GM19372 (cell line): ENCODE measurements at regions not wholly inside any gene's neighbourhood (a gene's known extent, or its start where the extent isn't known, plus 50 kb on each side); places are given as distances from the start of the nearest gene placed in this dataset.

Experiments used
- ATAC-seq: cut with Tn5 transposase; IDR thresholded peaks from one replicate; pipeline ENCODE4 v1.9.1; 2021; ENCODE audit warnings: mild to moderate bottlenecking, low read depth, moderate library complexity; ENCODE audit not compliant: unreplicated experiment

DNA sequence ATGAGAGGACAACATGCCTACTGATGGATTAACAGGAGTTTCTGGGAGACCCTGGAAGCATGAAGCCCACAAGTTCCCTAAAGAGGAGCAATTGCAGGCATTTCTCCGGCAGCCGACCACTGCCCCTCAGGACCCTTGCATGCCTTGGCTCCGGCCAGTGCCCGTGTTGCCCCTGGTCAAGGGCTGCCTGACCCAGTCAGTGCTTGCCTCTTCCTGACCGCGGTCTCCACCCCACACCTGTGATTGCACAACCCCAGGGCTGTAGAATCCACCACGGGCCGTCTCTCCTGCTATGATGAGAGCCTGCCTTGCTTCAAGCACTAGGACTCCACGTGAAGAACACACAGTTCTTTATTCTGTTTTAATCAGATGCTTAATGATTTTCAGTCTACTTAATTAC, 127.5 kb downstream of the GLI2 start:
- ATAC-seq, result no peak

DNA sequence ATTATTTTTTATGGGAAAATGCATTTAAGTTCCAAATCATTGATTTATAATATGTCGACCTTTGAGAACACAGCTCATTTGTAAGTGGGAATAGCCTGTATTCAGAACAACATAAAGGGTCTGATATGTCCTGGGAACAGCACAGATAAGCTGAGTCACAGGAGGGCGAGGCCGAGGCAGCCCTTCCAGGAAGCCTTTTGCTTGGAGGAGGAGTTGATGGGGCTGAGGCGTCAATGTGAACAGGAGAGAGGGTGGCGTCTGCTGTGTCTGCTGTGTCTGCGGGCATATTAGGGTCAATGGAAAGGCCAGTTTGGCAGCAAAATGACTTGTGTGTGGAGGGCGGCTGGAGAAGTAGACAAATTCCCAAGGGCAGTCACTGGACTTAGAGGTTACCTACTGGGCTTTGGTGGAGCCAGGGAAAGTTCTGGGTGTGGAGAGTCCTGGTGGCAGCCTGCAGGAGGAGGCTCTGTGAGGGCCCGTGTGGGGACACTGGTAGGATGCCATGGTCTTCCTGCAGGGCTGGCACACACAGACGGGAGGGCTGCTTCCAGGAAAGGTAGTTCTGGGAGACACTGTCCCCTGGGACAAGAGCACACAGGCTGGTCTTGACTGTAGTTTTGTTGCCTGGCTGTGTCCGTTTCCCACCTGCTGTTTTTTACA, 128.1 kb downstream of the GLI2 start:
- no peak for ATAC-seq

DNA sequence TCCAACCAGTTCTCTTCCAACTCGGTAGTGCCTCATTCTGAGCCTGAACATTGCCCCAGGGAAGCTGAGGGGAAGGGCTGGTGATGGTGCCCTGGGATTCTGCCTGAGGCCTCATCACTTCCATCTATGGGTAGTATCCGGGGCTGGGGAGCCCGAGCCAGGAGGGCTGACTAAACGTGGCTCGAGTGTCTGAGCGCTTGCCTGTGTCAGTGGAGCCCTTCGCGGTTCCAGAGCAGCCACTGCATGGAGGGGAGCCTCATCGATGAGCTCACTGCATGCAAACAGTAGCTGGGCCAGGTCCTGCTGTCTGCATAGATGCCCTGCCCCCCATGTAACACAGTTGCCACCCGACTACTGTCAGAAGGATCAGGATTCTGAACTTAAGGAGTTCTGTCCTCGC, 129.3 kb downstream of the GLI2 start:
- no peak for ATAC-seq

DNA sequence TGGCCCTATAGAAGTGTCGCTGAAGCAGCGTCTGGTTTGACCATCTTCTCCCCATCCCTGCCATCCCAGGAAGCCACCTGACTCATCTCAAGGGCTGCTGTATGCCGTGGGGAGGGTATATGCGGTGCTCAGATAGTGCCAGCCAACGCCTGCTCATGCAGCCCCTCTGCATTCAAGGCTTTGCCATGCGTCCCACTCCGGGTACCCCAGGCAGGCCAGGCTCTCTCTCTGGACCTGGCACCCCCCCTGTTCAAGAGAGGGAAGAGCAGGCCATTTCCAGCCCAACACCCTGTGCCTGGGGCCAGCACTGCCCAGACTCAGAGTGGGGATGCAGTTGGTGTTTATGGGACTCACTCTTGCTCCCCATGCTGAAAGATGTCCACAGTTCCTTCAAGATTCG, 130.0 kb downstream of the GLI2 start:
- no peak for ATAC-seq

DNA sequence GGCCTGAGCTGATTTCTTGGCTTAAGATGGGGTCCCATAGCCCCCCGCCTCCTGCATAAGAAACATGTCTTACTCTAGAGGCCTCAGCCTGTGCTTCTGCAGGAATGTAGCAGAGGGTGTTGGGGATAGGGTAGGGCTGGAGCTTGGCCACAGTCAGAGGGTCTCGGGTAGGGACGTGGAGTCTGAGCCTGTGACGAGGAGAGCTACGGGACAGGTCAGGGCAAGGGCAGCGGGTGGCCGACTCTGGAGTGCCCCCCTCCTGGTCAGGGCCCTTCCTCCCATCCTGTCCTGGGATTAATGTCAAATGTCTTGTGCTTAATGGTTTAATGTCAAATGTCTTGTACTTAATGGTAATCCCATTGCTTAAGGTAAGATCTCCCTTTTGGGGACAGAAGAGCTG, 130.4 kb downstream of the GLI2 start:
- ATAC-seq, result no peak

DNA sequence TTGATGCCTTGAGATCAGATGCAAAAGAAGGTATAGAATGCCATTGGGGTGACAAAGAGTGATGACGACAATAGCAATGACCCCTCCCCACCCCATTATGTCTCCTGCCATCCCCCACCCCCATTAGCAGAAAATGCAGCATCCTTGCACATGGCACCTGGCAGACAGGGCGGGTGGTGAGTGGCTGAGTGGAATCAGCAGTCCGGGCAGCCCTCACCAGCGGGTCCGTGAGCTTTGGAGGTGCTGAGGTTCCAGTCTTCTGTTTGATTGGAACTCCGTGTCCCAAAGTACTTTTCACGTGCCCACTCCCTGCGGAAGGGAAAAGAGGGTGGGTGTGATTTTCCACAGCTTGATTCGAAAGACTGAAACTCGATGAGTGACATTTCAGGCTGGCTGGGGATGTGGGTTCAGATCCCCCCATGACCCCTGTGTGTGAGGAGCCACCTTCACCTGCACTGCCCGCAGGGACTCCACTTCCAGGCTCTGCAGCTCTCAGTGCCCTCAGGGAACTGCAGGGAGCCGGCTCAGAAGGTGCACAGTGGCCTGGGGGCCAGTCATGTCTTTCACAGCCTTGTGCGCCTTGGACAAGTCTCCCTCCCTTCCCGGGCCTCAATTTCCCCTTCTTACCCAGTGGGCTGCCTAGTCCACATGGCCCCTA, 130.9 kb downstream of the GLI2 start:
- ATAC-seq, result no peak

DNA sequence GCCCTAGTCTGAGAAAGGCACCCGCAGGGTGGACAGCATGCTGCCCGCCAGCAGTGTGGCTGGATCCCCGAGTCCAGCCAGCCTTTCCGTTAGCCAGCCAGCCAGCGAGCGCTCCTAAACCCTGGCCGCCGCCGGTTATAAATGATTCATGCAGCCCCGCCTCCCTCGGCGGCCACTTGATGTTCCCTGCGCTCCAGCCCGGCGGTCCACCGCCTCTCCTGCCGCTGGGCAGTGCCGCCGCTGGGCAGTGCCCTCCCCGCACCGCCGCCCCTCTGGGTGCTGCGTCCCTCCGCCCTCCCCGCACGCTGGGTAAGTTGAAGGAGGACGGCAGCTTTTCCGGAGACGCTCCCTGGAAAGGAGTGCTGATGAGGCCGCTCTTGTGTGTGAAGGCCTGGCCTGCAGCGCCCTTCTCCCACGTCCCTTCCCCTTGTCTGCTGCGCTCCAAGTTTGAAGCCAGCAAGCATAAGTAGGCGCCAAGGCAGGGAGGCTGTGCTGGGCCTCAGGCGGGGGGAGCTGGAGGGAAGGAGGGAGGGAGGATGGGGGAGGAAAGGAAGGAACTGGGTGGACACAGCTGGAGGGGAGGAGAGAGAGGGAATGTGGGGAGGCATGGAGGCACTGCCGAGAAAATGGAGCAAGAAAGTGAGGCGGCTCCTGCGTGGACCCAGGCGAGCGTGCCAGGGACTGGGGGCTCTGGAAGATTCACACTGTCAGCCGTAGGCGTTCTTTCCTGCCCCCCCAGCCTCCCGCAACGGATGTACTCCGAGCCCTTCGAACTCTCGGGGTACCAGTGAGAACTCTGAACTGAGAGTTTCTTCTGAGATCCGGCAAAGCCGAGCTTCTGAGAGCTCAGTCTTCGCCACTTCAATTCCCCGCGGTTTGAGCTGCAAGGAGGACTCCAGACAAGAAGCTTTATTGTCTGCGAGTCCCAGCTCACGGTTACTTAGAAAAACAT, 131.9 kb downstream of the GLI2 start:
- ATAC-seq, result no peak

DNA sequence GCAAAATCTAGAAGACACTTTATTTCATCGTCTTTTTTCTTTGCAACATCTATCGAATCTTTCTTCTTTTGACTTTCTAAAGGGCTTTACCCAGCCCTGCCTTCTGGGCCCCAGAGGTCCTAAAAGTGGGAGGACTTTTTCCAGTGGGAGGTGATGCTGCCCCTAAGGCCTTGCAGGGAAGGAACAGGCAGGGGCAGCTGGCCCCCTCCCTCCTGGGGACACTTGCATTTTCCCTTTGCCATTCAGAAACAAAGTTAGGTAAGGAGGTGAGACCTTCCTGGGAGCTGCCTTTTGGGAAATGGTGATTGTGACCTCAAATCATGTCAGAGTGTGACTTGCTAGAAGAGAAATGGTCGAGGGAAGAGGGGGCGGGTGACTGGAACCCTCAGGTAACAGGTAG, 132.7 kb downstream of the GLI2 start:
- ATAC-seq, result no peak

DNA sequence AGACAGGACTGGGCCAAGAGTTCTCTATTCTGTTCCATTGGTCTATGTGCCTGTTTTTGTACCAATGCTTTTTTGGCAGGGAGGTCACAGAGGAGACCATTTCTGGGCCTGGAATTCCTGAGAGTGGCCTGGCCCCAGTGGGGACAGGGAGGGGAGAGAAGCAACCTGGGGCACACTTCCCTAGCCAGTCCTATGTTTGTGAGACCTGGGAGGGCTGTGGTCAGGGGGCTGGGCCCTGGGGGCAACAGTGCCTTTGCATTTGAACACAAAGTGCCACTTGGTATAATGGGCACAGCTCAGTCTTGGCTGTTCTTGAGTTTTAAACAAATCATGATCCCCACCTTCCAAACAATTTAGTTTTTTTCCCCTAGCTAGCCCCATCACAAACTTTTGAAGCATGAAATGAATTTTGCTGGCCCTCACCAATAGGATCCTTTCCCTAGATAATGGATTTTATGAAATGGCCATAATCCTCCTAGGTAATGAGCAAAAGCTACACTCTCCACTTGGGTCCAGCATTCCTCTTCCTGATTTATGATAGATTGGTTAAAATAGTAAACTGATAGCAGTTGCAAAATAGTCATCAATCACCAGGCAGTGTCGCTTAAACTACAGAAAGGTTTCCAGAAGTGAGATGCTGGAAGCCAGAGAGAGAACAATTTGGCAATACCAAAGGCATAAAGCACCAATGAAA, 133.5 kb downstream of the GLI2 start:
- no peak for ATAC-seq

DNA sequence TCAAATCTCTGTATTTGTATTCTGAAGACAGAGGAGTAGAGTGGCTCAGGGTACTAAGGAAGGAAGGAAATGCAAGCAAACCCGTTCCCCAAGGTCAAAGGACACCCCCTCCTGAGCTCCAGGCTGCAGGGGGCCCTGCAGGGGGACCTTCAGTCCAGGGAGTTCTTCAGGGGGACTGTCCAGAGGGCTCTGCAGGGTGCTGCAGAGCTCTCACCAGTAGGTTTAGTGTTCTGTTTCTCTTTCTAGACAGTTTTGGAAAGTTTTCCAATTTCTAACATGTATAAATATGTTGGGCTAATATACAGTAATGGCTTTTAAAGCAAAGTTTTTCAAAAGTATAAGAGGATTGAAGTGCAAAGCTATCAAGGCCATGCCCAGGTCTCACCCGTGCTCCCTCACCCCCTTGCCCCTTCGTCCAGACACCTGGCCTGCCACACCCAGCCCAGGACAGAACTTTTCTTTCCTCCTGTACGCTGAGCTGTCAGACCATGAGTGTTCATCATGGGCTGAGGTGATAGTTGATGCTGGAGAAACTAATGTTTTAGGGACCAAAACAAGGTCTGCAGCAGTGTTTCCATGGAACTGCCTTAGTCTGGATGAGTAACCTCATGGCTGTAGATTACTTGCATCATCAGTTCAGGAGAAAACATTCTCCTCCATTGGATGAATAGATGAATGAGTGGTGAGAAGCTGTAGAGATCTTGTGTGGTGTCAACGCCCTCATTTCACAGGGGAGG, 134.2 kb downstream of the GLI2 start:
- ATAC-seq, result no peak

DNA sequence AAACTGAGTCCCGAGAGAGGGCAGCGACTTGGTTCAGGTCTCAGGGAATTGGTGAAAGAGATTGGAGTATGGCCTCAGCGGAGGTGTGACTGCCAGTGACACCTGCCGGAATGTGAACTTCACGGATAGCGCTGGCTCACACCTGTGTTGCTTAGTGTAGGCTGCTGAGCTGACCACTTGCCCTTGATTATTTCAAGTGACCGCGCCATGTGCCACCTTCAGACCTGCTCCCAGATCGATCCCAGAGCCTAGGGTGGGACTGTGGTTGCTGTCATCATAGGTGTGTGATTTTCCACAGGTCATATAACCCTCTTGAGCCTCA, 134.8 kb downstream of the GLI2 start:
- no peak for ATAC-seq

DNA sequence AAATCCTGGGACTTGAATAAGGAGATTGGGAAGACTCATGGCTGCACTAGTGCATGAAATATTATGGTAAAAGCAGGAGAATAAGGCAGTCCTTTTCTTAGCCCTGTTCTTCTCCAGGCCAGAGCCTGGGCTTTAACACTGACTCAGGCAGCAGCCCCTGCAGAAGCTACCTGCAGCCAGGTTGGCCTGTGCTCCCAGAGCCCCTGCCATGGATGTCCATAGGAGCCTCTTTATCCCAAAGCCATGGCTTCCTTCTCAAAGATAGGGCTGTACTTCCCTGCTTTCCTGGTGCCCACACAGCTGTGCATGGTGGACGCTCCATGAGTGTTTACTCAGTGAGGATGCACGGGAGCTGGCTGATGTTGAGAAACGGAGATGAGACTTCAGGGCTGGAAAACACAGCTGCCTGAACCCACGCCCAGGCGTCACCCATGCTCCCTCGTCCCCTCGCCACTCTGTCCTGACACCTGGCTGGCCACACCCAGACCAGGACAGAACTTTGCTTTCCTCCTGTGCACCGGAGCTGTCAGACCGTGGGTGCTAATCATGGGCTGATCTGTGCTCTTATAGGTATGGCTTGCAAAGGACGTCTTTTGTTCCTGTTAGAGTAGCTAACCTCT, 135.5 kb downstream of the GLI2 start:
- ATAC-seq, result no peak

DNA sequence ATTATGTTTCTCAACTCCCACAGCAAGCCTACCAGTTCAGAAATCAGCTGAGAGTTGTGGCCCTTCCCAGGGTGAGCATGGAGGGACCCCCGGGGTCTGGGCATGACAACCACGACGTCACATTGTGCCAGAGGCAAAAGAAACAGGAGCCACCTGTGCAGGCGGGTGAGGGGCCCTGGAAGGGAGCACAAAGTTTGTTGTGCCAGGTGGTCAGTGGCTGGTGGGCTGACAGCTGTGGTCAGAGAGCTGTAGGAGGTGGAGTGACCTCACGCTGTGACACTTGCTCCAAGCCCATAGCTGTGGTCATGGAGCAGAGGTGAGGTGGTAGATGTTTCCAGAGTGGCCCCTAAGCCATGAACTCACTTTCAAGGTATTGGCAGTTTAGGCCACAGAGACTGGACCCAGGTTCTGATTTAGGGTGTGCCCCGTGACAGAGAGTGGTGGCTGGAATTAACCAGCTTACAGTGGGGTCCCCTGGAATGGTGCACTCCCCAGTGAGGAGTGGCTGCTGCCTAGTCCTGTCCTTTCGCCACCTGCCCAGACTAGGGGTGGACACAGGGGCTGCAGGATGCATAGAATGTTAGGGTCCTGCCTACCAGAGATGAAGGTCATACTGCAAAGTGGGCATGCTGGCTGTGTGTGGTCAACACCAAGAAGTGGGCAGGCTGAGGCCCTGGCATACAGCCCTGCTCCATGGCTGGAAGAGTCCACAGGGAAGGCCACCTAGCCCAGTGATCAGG, 136.4 kb downstream of the GLI2 start:
- ATAC-seq, result no peak

DNA sequence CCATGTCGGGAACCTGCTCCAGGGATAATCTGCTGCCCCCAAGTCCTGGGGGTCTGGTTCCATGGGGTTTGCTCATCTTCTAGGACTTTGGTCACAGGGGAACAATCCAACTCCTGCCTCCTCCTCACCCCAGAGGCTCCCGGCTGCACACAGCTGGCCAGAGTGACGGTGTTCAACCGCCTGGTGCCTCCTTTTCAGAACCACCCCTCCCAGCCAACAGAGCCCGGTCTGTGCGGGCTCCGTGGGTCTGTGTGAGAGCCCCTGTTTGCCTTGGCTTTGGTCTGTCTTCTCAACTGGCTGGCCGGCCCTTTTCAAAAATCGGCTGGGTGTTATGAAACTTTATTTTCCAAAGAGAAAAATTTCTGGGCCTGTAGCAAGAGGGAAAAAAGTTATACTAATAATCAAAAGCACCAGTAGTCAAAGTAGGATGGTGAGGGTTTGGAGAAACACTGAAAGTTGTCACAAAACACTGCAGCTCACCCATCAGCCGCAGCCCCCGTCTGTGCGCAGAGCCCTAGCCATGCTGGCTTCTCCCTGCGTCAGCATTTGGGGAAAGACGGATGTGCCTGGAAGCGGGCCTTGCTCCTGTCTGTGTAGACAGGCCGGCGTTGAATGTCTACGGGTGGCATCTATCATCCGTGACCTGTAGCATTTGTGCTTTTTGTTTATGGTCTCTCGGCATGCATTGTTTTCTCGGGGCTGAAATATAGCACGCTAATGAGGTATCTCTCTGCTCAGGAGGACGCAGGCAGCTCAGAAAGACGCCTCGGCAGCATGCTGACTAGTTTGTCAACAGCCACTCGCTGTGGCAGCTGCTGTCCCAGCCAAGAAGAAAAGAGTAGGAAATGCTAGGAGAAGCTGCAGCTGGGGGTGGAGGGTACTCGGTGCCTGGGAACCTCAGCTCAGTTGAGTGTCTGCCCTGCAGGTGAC, 138.6 kb downstream of the GLI2 start:
- ATAC-seq, result no peak

DNA sequence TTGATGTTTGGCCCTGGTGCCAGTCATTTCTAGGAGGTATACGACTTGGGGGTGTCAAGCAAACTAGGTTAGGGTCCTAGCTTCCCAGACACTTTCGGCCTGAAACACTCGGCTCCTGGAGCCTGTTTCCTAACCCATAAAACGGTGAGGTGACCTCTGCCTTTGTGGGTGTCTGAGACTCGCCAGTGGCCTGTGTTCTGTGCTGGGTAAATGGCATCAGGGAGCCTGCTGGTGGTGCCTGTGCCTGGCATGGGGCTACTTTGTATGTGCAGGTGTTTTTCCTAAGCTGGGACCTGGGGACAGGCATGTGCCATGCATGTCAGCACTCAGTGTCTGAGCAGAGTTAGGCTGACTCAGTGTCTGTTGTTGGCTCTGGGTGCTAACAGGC, 139.2 kb downstream of the GLI2 start:
- ATAC-seq, result no peak

DNA sequence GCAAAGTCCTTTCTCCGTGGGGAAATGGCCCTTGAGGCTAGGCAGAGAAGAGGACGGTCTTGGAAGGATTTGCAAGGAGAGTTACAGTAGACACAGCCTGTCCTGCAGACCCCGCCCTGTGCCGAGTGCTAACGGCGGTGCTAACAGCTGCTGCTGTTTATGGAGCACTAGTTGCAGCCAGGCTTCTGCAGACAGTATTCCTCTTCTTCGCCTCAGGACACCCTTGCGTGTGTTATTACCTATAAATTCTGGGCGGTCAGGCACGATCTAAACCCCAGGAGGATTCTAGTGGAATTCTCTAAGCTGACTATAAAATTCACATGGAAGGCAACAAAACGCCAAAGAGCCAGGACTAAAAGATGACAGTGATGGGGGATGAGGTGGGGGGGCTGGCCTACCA, 139.8 kb downstream of the GLI2 start:
- no peak for ATAC-seq

DNA sequence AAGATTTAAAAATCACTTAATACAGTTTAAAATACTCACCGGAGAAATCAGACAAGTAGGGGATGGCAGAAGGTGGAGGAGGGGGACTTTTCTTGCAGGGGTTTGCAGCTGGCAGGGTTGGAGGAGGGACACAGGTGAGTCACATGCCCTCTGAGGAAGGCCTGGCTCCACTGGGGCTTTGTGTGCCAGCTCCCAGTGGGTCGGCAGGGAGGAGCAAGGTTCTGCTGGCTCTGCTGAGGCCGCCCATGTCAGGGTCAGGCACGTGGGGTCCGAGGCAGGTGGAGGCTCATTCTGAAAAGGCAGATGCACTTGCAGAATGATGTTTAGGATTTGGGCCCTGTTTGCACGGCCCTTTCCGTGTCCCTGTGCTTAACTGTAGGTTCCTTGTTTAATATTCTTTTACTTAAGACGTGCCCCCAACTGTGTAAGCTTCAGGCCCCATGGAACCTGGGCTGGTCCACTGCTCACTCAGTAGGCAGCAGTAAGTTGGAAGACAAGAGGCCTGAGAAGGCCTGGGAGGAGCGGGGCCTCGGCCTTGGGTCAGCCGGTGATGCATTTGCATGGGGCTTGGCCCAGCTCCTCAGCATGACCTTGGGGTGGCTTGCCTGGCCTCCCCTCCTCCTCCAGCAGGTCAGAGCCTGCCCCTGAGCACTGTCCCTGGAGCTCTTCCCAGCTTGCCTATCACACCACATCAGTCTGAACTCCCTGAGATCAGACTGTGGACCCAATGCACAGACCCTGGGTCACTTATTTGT, 141.0 kb downstream of the GLI2 start:
- no peak for ATAC-seq

DNA sequence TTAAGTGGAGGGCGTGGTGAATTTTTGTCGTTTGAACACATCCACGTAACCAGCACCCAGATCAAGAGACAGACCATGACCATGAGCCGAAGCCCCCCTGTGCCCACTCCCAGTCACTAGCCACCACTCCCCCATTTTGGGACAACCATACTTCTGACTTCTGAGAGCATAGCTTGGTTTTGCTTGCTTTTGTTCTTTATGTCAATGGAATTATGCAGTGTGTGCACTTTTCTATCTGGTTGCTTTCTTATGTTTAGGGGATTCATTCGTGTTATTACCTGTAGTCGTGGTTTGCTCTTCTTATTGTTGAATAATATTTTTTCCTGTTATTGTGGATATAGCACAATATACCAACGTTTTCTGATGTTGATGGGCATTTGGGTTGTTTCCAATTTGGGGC, 141.7 kb downstream of the GLI2 start:
- no peak for ATAC-seq
